ENCODE measurements at regions not wholly inside any gene's neighbourhood (a gene's known extent, or its start where the extent isn't known, plus 50 kb on each side); places are given as distances from the start of the nearest gene placed in this dataset.
A peak's percentile ranks its signal among the peaks of the same experiment; 100 is the strongest.

DNA sequence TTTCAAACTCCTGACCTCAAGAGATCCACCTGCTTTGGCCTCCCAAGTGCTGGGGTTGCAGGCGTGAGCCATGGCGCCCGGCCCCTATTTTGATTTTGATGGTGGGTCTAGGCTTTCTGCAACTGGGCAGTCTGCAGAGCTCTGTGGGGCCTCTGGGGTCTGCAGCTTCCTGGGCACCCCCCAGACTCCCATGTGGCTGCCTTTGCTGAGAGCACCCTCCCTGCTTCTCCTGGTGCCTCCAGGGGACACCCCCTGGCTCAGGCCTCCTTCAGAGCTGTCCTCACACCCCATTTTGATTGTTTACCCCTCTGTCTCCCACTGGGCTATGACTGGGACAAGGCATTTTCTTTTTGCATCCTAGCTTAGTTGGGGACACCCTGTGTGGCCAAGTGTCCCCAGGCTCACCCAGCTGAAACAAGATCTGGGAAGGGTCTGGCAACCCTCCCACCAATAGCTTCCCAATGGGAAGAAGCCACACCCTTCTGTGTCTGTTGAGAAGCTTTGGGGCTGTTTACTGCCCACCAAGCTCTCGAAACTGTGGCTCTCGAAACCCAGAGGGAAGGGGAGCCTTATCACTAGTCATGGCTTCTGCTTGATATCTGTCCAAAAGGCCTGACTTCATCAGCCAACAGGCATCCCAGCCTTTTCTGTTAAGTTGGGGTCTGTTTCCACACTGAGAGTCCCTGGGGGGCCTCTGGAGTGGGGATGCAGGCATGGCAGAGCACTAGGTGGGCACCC lies 204.4 kb upstream of the IER5L start:
- H2AFZ ChIP-seq: no peak overlapping the region
- no peaks in the 10 kb centered on the region for H3K36me3 ChIP-seq (ENCODE audit: low read depth)
- H3K4me2 ChIP-seq (ENCODE audit: unreplicated experiment): peak overlapping the region; percentile 81
- no peaks in the 10 kb centered on the region for H3K9me2 ChIP-seq (ENCODE audit: insufficient read depth)
- no peaks in the 10 kb centered on the region for H3K27me3 ChIP-seq (replicated peaks; ENCODE audit: insufficient read depth)
- H3K79me2 ChIP-seq (ENCODE audit: insufficient read depth): no peaks in the 10 kb centered on the region
- no peak for DNase-seq
- H3F3A ChIP-seq (ENCODE audit: insufficient read depth): peaks cover 3% of the 10 kb centered on the region; the same call in 1 of the 2 replicates
- TF ChIP-seq EZH2phosphoT487 (IDR thresholded peaks at IDR 0.05; ENCODE audit: insufficient read depth, low read depth) (no peak), EZH2 (IDR thresholded peaks at IDR 0.05; ENCODE audit: insufficient read depth, poor library complexity, severe bottlenecking) (no peak)
- no peaks in the 10 kb centered on the region for H3K9me3 ChIP-seq (ENCODE audit: low read depth)
- peaks cover 7% of the 10 kb centered on the region; the same call in 1 of the 2 replicates for H3K4me1 ChIP-seq (ENCODE audit: insufficient read depth)
- H4K20me1 ChIP-seq (ENCODE audit: insufficient read depth): no peaks in the 10 kb centered on the region
- 0 out of 2 replicates have a peak overlapping the region, but pooled peaks have one; percentile 67 for H3K4me3 ChIP-seq
- WGBS, 2 experiments (ENCODE audit: low coverage in 1 of 2, low lambda C conversion rate in 2 of 2, missing lambda C conversion rate in 2 of 2): 86 to 88% methylated on average over 5 of the region's 5 CpGs
- peak overlapping the region; percentile 82 for H3K9ac ChIP-seq
- in situ Hi-C loops (cut with MboI): no loop called here
- H3K27ac ChIP-seq: no peak overlapping the region

GRCh38 chr9:129381481-129381957 lies 203.5 kb upstream of the IER5L start:
- Histone ChIP-seq H3K27me3 (replicated peaks; ENCODE audit: insufficient read depth) (no peaks in the 10 kb centered on the region), H2AFZ (no peak overlapping the region), H3K79me2 (ENCODE audit: insufficient read depth) (no peaks in the 10 kb centered on the region), H3K27ac (no peak overlapping the region), H3K4me1 (ENCODE audit: insufficient read depth) (peaks cover 7% of the 10 kb centered on the region; the same call in 1 of the 2 replicates), H3K9me2 (ENCODE audit: insufficient read depth) (no peaks in the 10 kb centered on the region), H3F3A (ENCODE audit: insufficient read depth) (peaks cover 3% of the 10 kb centered on the region; the same call in 1 of the 2 replicates), H3K9ac (no peak overlapping the region), H3K4me2 (ENCODE audit: unreplicated experiment) (no peak overlapping the region), H3K36me3 (ENCODE audit: low read depth) (no peaks in the 10 kb centered on the region), H3K4me3 (no peak overlapping the region), H3K9me3 (ENCODE audit: low read depth) (no peaks in the 10 kb centered on the region), H4K20me1 (ENCODE audit: insufficient read depth) (no peaks in the 10 kb centered on the region)
- TF ChIP-seq EZH2phosphoT487 (IDR thresholded peaks at IDR 0.05; ENCODE audit: insufficient read depth, low read depth) (no peak), EZH2 (IDR thresholded peaks at IDR 0.05; ENCODE audit: insufficient read depth, poor library complexity, severe bottlenecking) (no peak)
- no peak for DNase-seq
- in situ Hi-C loops (cut with MboI): no loop called here
- 85 to 86% methylated on average over 10 to 12 of the region's 12 CpGs for WGBS, 2 experiments (ENCODE audit: low coverage in 1 of 2, low lambda C conversion rate in 2 of 2, missing lambda C conversion rate in 2 of 2)

DNA sequence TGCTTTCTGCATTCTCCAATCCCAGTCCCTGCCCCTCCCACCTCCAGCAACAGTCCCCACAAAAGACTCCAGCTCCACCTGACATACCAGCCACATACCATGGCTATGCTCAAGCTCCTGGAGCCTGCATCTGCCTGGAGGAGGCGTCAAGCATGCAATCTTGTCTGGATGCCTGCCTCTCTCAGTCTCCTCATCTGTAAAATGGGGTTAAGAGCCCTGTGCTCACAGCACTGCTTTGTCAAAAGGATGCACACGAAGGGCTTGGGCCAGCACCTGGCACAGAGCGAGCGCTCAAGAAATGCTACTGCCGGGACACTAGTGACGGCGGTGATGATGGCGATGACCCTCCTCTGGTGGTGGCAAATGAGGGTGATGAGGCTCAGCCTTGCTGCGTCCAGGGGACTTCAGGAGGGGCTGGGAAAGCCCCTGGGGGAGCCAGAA lies 202.9 kb upstream of the IER5L start:
- H3K27ac ChIP-seq: no peak overlapping the region
- in situ Hi-C loops (cut with MboI): no loop called here
- H3K27me3 ChIP-seq (replicated peaks; ENCODE audit: insufficient read depth): no peaks in the 10 kb centered on the region
- no peak for DNase-seq
- H4K20me1 ChIP-seq (ENCODE audit: insufficient read depth): no peaks in the 10 kb centered on the region
- H2AFZ ChIP-seq: no peak overlapping the region
- TF ChIP-seq EZH2phosphoT487 (IDR thresholded peaks at IDR 0.05; ENCODE audit: insufficient read depth, low read depth) (no peak), EZH2 (IDR thresholded peaks at IDR 0.05; ENCODE audit: insufficient read depth, poor library complexity, severe bottlenecking) (no peak)
- WGBS, 2 experiments (ENCODE audit: low coverage in 1 of 2, low lambda C conversion rate in 2 of 2, missing lambda C conversion rate in 2 of 2): 84 to 85% methylated on average over 9 of the region's 9 CpGs
- no peaks in the 10 kb centered on the region for H3K36me3 ChIP-seq (ENCODE audit: low read depth)
- H3F3A ChIP-seq (ENCODE audit: insufficient read depth): peaks cover 3% of the 10 kb centered on the region; the same call in 1 of the 2 replicates
- no peaks in the 10 kb centered on the region for H3K9me3 ChIP-seq (ENCODE audit: low read depth)
- H3K4me3 ChIP-seq: no peak overlapping the region
- peaks cover 7% of the 10 kb centered on the region; the same call in 1 of the 2 replicates for H3K4me1 ChIP-seq (ENCODE audit: insufficient read depth)
- no peaks in the 10 kb centered on the region for H3K9me2 ChIP-seq (ENCODE audit: insufficient read depth)
- no peak overlapping the region for H3K4me2 ChIP-seq (ENCODE audit: unreplicated experiment)
- H3K9ac ChIP-seq: no peak overlapping the region
- no peaks in the 10 kb centered on the region for H3K79me2 ChIP-seq (ENCODE audit: insufficient read depth)

DNA sequence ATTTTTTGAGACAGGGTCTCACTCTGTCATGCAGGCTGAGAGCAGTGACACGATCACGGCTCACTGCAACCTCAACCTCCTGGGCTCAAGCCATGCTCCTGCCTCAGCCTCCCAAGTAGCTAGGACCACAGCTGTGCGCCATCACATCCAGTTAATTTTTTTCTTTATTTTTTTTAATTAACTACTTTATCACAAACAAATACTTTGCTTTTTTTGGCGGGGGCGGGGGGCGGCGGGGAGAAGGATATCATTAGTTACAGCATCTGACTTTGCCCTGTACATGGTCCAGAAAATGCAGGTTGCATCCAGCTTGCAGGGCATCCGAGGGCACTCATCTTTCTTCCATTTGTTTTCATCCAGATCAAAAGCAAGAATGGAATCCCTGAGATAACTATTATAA lies 201.8 kb upstream of the IER5L start:
- Histone ChIP-seq H3K36me3 (ENCODE audit: low read depth) (no peaks in the 10 kb centered on the region), H3K27me3 (replicated peaks; ENCODE audit: insufficient read depth) (no peaks in the 10 kb centered on the region), H3K79me2 (ENCODE audit: insufficient read depth) (no peaks in the 10 kb centered on the region), H3K4me3 (no peak overlapping the region), H3K4me1 (ENCODE audit: insufficient read depth) (peaks cover 7% of the 10 kb centered on the region; the same call in 1 of the 2 replicates), H3F3A (ENCODE audit: insufficient read depth) (no peaks in the 10 kb centered on the region), H3K4me2 (ENCODE audit: unreplicated experiment) (no peak overlapping the region), H3K9ac (no peak overlapping the region), H3K9me3 (ENCODE audit: low read depth) (no peaks in the 10 kb centered on the region), H2AFZ (no peak overlapping the region), H3K9me2 (ENCODE audit: insufficient read depth) (no peaks in the 10 kb centered on the region), H4K20me1 (ENCODE audit: insufficient read depth) (no peaks in the 10 kb centered on the region), H3K27ac (no peak overlapping the region)
- no peak for TF ChIP-seq EZH2 (IDR thresholded peaks at IDR 0.05; ENCODE audit: insufficient read depth, poor library complexity, severe bottlenecking)
- no peak for TF ChIP-seq EZH2phosphoT487 (IDR thresholded peaks at IDR 0.05; ENCODE audit: insufficient read depth, low read depth)
- 76% methylated on average over 8 of the region's 8 CpGs for WGBS, 2 experiments (ENCODE audit: low coverage in 1 of 2, low lambda C conversion rate in 2 of 2, missing lambda C conversion rate in 2 of 2)
- DNase-seq: no peak
- in situ Hi-C loops (cut with MboI): no loop called here

Data from GM23248 (cell line).